GM23338 (cell line): ENCODE measurements at regions not wholly inside any gene's neighbourhood (a gene's known extent, or its start where the extent isn't known, plus 50 kb on each side); places are given as distances from the start of the nearest gene placed in this dataset.

ENCODE experiments used
- ATAC-seq: fragments of 200-7000 bp; cut with Tn5 transposase; 3 replicates; pipeline ENCODE4 v1.9.1; 2020
- DNase-seq: peaks from one replicate; pipeline ENCODE4 v3.0.0-alpha.2; 2015; ENCODE audit warnings: low spot score
- H2AFZ ChIP-seq: fragments of 200-600 bp; sonication (generic); 2 replicates; pipeline ENCODE4 v1.8.0; 2016; ENCODE audit warnings: antibody characterized with exemption, mild to moderate bottlenecking, moderate library complexity
- H3F3A ChIP-seq: fragments of 200-600 bp; sonication (generic); replicated peaks from 2 replicates; pipeline ENCODE4 v1.8.0; 2017; ENCODE audit warnings: antibody characterized with exemption, mixed run types, low read depth
- H3K27ac ChIP-seq: fragments of 200-600 bp; sonication (generic); 2 replicates; pipeline ENCODE4 v1.6.1; 2016; ENCODE audit warnings: low read depth
- H3K27me3 ChIP-seq: fragments of 200-600 bp; sonication (generic); 2 replicates; pipeline ENCODE4 v1.8.0; 2016; ENCODE audit warnings: mild to moderate bottlenecking, mixed run types, moderate library complexity; ENCODE audit not compliant: insufficient read depth
- H3K36me3 ChIP-seq: fragments of 200-600 bp; sonication (generic); 2 replicates; pipeline ENCODE4 v1.8.0; 2016; ENCODE audit warnings: mild to moderate bottlenecking; ENCODE audit not compliant: insufficient read depth
- H3K4me1 ChIP-seq: fragments of 200-600 bp; sonication (generic); 2 replicates; pipeline ENCODE4 v1.8.0; 2016; ENCODE audit warnings: mild to moderate bottlenecking, moderate library complexity; ENCODE audit not compliant: insufficient read depth
- H3K4me2 ChIP-seq: fragments of 200-600 bp; sonication (generic); 2 replicates; pipeline ENCODE4 v1.7.1; 2017; ENCODE audit warnings: mixed run types
- H3K4me3 ChIP-seq: fragments of 200-600 bp; sonication (generic); 2 replicates; pipeline ENCODE4 v1.6.1; 2016; ENCODE audit warnings: mixed run types
- H3K79me2 ChIP-seq: fragments of 200-600 bp; sonication (generic); replicated peaks from 2 replicates; pipeline ENCODE4 v1.8.0; 2017; ENCODE audit warnings: mild to moderate bottlenecking; ENCODE audit not compliant: insufficient read depth
- H3K9me2 ChIP-seq: fragments of 200-600 bp; sonication (generic); 2 replicates; pipeline ENCODE4 v1.8.0; 2017; ENCODE audit not compliant: insufficient read depth
- H4K20me1 ChIP-seq: fragments of 200-600 bp; sonication (generic); replicated peaks from 2 replicates; pipeline ENCODE4 v1.8.0; 2017; ENCODE audit warnings: mild to moderate bottlenecking; ENCODE audit not compliant: insufficient read depth
- H3K27ac Mint-ChIP-seq: 2 replicates; pipeline ENCODE4 v1.8.0; 2020; ENCODE audit warnings: inconsistent platforms, mild to moderate bottlenecking, moderate library complexity, mixed read lengths
- H3K27me3 Mint-ChIP-seq: 3 replicates; pipeline ENCODE4 v1.8.0; 2022; ENCODE audit warnings: low read depth, mild to moderate bottlenecking, moderate library complexity, mixed read lengths, inconsistent platforms; ENCODE audit not compliant: insufficient read depth, poor library complexity
- H3K36me3 Mint-ChIP-seq: 3 replicates; pipeline ENCODE4 v1.8.0; 2021; ENCODE audit warnings: low read depth, mild to moderate bottlenecking, inconsistent platforms, moderate library complexity, mixed read lengths
- H3K4me1 Mint-ChIP-seq: 3 replicates; pipeline ENCODE4 v1.8.0; 2020; ENCODE audit warnings: mild to moderate bottlenecking, inconsistent platforms, mixed read lengths
- H3K4me3 Mint-ChIP-seq: 3 replicates; pipeline ENCODE4 v1.8.0; 2021; ENCODE audit warnings: moderate library complexity, mild to moderate bottlenecking, inconsistent platforms, mixed read lengths
- H3K9me3 Mint-ChIP-seq: 3 replicates; pipeline ENCODE4 v1.8.0; 2020; ENCODE audit warnings: moderate library complexity, mild to moderate bottlenecking, inconsistent platforms, mixed read lengths
- CREB1 ChIP-seq: fragments of 250-450 bp; sonication (Bioruptor Pico); IDR thresholded peaks from 2 replicates; pipeline ENCODE4 v1.5.0; 2020; ENCODE audit warnings: low read depth, mild to moderate bottlenecking, moderate library complexity
- CTCF ChIP-seq, 2 experiments: fragments of 200-600 bp in 1 of 2; sonication (generic) in 1 of 2; conservative IDR thresholded peaks; 2 replicates each; pipeline versions ENCODE4 v1.5.1 to v1.6.1; 2016 to 2017; ENCODE audit warnings: antibody characterized with exemption in 2 of 2, low read depth in 2 of 2, mild to moderate bottlenecking in 2 of 2, moderate library complexity in 1 of 2
- ETS1 ChIP-seq: IDR thresholded peaks from 2 replicates; pipeline ENCODE4 v1.6.1; 2016; ENCODE audit warnings: antibody characterized with exemption
- EZH2 ChIP-seq: fragments of 200-600 bp; sonication (generic); IDR thresholded peaks from one replicate; pipeline ENCODE4 v1.8.0; 2017; ENCODE audit warnings: antibody characterized with exemption, mild to moderate bottlenecking, low read depth; ENCODE audit not compliant: unreplicated experiment
- EZH2phosphoT487 ChIP-seq: fragments of 200-600 bp; sonication (generic); IDR thresholded peaks from one replicate; pipeline ENCODE4 v1.8.1; 2018; ENCODE audit warnings: antibody characterized with exemption; ENCODE audit not compliant: unreplicated experiment
- JUNB ChIP-seq: IDR thresholded peaks from one replicate; pipeline ENCODE4 v1.6.1; 2016; ENCODE audit warnings: antibody characterized with exemption; ENCODE audit not compliant: unreplicated experiment
- NANOG ChIP-seq: IDR thresholded peaks from 2 replicates; pipeline ENCODE4 v1.6.1; 2016; ENCODE audit warnings: antibody characterized with exemption, borderline replicate concordance
- POLR2AphosphoS5 ChIP-seq: IDR thresholded peaks from 2 replicates; pipeline ENCODE4 v1.6.1; 2016; ENCODE audit warnings: antibody characterized with exemption, low read depth
- REST ChIP-seq: IDR thresholded peaks from one replicate; pipeline ENCODE4 v1.6.1; 2018; ENCODE audit warnings: antibody characterized with exemption; ENCODE audit not compliant: unreplicated experiment
- STAT1 ChIP-seq: IDR thresholded peaks from one replicate; pipeline ENCODE4 v1.6.1; 2016; ENCODE audit warnings: antibody characterized with exemption; ENCODE audit not compliant: unreplicated experiment
- ZNF114 ChIP-seq: fragments of 250-450 bp; sonication (Bioruptor Pico); IDR thresholded peaks from 2 replicates; pipeline ENCODE4 v1.5.0; 2020; ENCODE audit warnings: mild to moderate bottlenecking, moderate library complexity
- ZNF331 ChIP-seq: fragments of 250-450 bp; sonication (Bioruptor Pico); IDR thresholded peaks from 2 replicates; pipeline ENCODE4 v1.5.0; 2020; ENCODE audit warnings: low read depth, mild to moderate bottlenecking, moderate library complexity
- ZNF462 ChIP-seq: fragments of 250-450 bp; sonication (Bioruptor Pico); IDR thresholded peaks from 2 replicates; pipeline ENCODE4 v1.5.0; 2020; ENCODE audit warnings: mild to moderate bottlenecking, moderate library complexity

- no peaks in the 10 kb centered on the region for H3K27me3 ChIP-seq
Observed at GRCh38 chr2:236353594-236353942, 89.4 kb upstream of the ASB18 start.

More at GRCh38 chr2:236353594-236353942, 89.4 kb upstream of the ASB18 start:
- Mint-ChIP-seq H3K36me3 (no peaks in the 10 kb centered on the region), H3K9me3 (no peaks in the 10 kb centered on the region), H3K4me3 (no peak overlapping the region), H3K4me1 (peaks cover 12% of the 10 kb centered on the region), H3K27me3 (peaks cover 4% of the 10 kb centered on the region), H3K27ac (no peak overlapping the region)
- Histone ChIP-seq H3K36me3 (no peaks in the 10 kb centered on the region), H3K27ac (no peak overlapping the region), H4K20me1 (no peaks in the 10 kb centered on the region), H3K79me2 (no peaks in the 10 kb centered on the region), H2AFZ (no peak overlapping the region), H3K4me1 (no peaks in the 10 kb centered on the region), H3K4me2 (no peak overlapping the region), H3K4me3 (no peak overlapping the region), H3K9me2 (no peaks in the 10 kb centered on the region), H3F3A (no peaks in the 10 kb centered on the region)
- TF ChIP-seq CREB1 (CRISPR knock-in tag): no peak
- no peak for TF ChIP-seq EZH2phosphoT487
- no peak for TF ChIP-seq ZNF114 (CRISPR knock-in tag)
- TF ChIP-seq ZNF331 (CRISPR knock-in tag): no peak
- no peak for TF ChIP-seq JUNB
- TF ChIP-seq ETS1: no peak
- TF ChIP-seq REST: no peak
- no peak for TF ChIP-seq POLR2AphosphoS5
- TF ChIP-seq CTCF (conservative IDR thresholded peaks at IDR 0.05; ENCODE audit: low read depth in 2 of 2): no peak
- no peak for TF ChIP-seq STAT1
- no peak for TF ChIP-seq ZNF462
- no peak for TF ChIP-seq NANOG
- no peak for TF ChIP-seq EZH2
- DNase-seq (no peak), ATAC-seq (no peak)
